GM12891 (cell line): ENCODE measurements at regions not wholly inside any gene's neighbourhood (a gene's known extent, or its start where the extent isn't known, plus 50 kb on each side); places are given as distances from the start of the nearest gene placed in this dataset.

Experiments
- DNase-seq: peaks from one replicate; pipeline ENCODE4 v3.0.0; 2011; ENCODE audit warnings: low spot score; ENCODE audit not compliant: insufficient read length
- FAIRE-seq: peaks from 2 replicates; lab custom pipeline; 2011; peaks lifted over from hg19 to GRCh38; lab: Jason Lieb, UNC
- PAX5 ChIP-seq: IDR thresholded peaks from 2 replicates; pipeline ENCODE4 v1.6.1; 2011; ENCODE audit warnings: low read length, moderate library complexity, mild to moderate bottlenecking; ENCODE audit not compliant: insufficient read depth, severe bottlenecking
- POLR2A ChIP-seq: IDR thresholded peaks from 2 replicates; pipeline ENCODE4 v1.6.1; 2011; ENCODE audit warnings: low read depth, low read length, control low read depth
- POLR2AphosphoS5 ChIP-seq: IDR thresholded peaks from 2 replicates; pipeline ENCODE4 v1.6.1; 2011; ENCODE audit warnings: low read depth, low read length, control low read depth
- POU2F2 ChIP-seq: IDR thresholded peaks from 2 replicates; pipeline ENCODE4 v1.6.1; 2011; ENCODE audit warnings: low read depth, mild to moderate bottlenecking, control low read depth, low read length, moderate library complexity
- SPI1 ChIP-seq: IDR thresholded peaks from 2 replicates; pipeline ENCODE4 v1.6.1; 2011; ENCODE audit warnings: low read depth, low read length, control low read depth
- TAF1 ChIP-seq: IDR thresholded peaks from 2 replicates; pipeline ENCODE4 v1.6.1; 2011; ENCODE audit warnings: low read depth, low read length, control low read depth

GRCh38 chr5:135249658-135250057 lies 149.4 kb downstream of the MACROH2A1 start:
- TF ChIP-seq SPI1, result no peak
- TF ChIP-seq PAX5, result no peak
- TF ChIP-seq TAF1, result no peak
- no peak for TF ChIP-seq POU2F2

GRCh38 chr5:135248801-135249231 lies 150.2 kb downstream of the MACROH2A1 start:
- no peak for TF ChIP-seq POU2F2
- TF ChIP-seq SPI1, result no peak
- no peak for TF ChIP-seq POLR2A
- no peak for DNase-seq

More at GRCh38 chr5:135249658-135250057, 149.4 kb downstream of the MACROH2A1 start:
- FAIRE-seq (no peak), DNase-seq (no peak)

GRCh38 chr5:135246923-135247795 lies 151.9 kb downstream of the MACROH2A1 start:
- DNase-seq (no peak), FAIRE-seq (no peak)
- TF ChIP-seq SPI1 (no peak), PAX5 (no peak), POLR2A (no peak), POU2F2 (no peak), POLR2AphosphoS5 (no peak), TAF1 (no peak)

More at GRCh38 chr5:135248801-135249231, 150.2 kb downstream of the MACROH2A1 start:
- FAIRE-seq, result no peak

GRCh38 chr5:135246605-135246922 lies 152.5 kb downstream of the MACROH2A1 start:
- FAIRE-seq, result no peak
- TF ChIP-seq SPI1 (no peak), POU2F2 (no peak), TAF1 (no peak)
- DNase-seq, result no peak

- no peak for FAIRE-seq
- TF ChIP-seq POLR2AphosphoS5 (no peak), PAX5 (no peak), POU2F2 (no peak), TAF1 (no peak), POLR2A (no peak), SPI1 (no peak)
- DNase-seq, result no peak
These were observed 153.2 kb downstream of the MACROH2A1 start for GRCh38 chr5:135245521-135246499.

GRCh38 chr5:135244620-135245021 lies 154.4 kb downstream of the MACROH2A1 start:
- no peak for FAIRE-seq

GRCh38 chr5:135243556-135244285 lies 155.3 kb downstream of the MACROH2A1 start:
- TF ChIP-seq TAF1 (no peak), PAX5 (no peak), POLR2AphosphoS5 (no peak)
- FAIRE-seq (no peak), DNase-seq (no peak)

More at GRCh38 chr5:135244620-135245021, 154.4 kb downstream of the MACROH2A1 start:
- no peak for TF ChIP-seq POU2F2
- TF ChIP-seq POLR2AphosphoS5, result no peak
- no peak for TF ChIP-seq POLR2A
- TF ChIP-seq TAF1, result no peak
- no peak for TF ChIP-seq PAX5
- no peak for DNase-seq

- no peak for FAIRE-seq
- no peak for DNase-seq
- TF ChIP-seq POLR2AphosphoS5 (no peak), PAX5 (no peak), POLR2A (no peak), POU2F2 (no peak), SPI1 (no peak), TAF1 (no peak)
These were observed 156.0 kb downstream of the MACROH2A1 start for GRCh38 chr5:135242866-135243555.
